ENCODE measurements at regions not wholly inside any gene's neighbourhood (a gene's known extent, or its start where the extent isn't known, plus 50 kb on each side); places are given as distances from the start of the nearest gene placed in this dataset.

GRCh38 chr18:14927701-14928100 lies 179.7 kb downstream of the ANKRD30B start:
- TF ChIP-seq CTCF (IDR thresholded peaks at IDR 0.05): no peak
- TF ChIP-seq POLR2A (IDR thresholded peaks at IDR 0.05): no peak

All from esophagus squamous epithelium (tissue), 4 donors.